Endothelial cell of umbilical vein (primary cell): ENCODE measurements at regions not wholly inside any gene's neighbourhood (a gene's known extent, or its start where the extent isn't known, plus 50 kb on each side); places are given as distances from the start of the nearest gene placed in this dataset.

Source experiments
- EZH2 ChIP-seq: IDR thresholded peaks from 2 replicates; pipeline ENCODE4 v1.6.1; 2012; ENCODE audit warnings: borderline replicate concordance, low read depth, mild to moderate bottlenecking, moderate library complexity, low read length, inconsistent platforms; ENCODE audit not compliant: severe bottlenecking
- FOS ChIP-seq: IDR thresholded peaks from 2 replicates; pipeline ENCODE4 v1.6.1; 2011; ENCODE audit warnings: mild to moderate bottlenecking, low read length, moderate library complexity, borderline replicate concordance; ENCODE audit not compliant: insufficient read depth
- GATA2 ChIP-seq: IDR thresholded peaks from 2 replicates; pipeline ENCODE4 v1.7.0; 2011; ENCODE audit warnings: low read depth, mild to moderate bottlenecking, moderate library complexity, mixed read lengths, low read length; ENCODE audit not compliant: insufficient read length, insufficient read depth
- MYC ChIP-seq: IDR thresholded peaks from one replicate; pipeline ENCODE4 v1.6.1; 2011; ENCODE audit warnings: mild to moderate bottlenecking, low read depth, low read length
- POLR2A ChIP-seq: IDR thresholded peaks from 2 replicates; pipeline ENCODE4 v1.6.1; 2012; ENCODE audit warnings: low read depth, mild to moderate bottlenecking, control low read depth, low read length
- POLR2AphosphoS5 ChIP-seq: IDR thresholded peaks from 2 replicates; pipeline ENCODE4 v1.6.1; 2012; ENCODE audit warnings: low read depth, mild to moderate bottlenecking, control low read depth, low read length, moderate library complexity; ENCODE audit not compliant: insufficient read depth
- TF ChIP-seq, protein P1 (sequence below), 2 donors: IDR thresholded peaks; 1 replicate in 1 of 2; 2 replicates in 1 of 2; pipeline ENCODE4 v1.5.1; 2011; ENCODE audit warnings: low read length in 2 of 2, mild to moderate bottlenecking in 2 of 2, moderate library complexity in 2 of 2, control low read depth in 1 of 2, inconsistent platforms in 1 of 2, low read depth in 1 of 2; ENCODE audit not compliant: insufficient read depth in 1 of 2; ENCODE audit errors: extremely low read depth in 1 of 2
- TF ChIP-seq, protein P2 (sequence below): IDR thresholded peaks from 2 replicates; pipeline ENCODE4 v1.6.1; 2011; ENCODE audit not compliant: insufficient read depth, insufficient read length

DNA sequence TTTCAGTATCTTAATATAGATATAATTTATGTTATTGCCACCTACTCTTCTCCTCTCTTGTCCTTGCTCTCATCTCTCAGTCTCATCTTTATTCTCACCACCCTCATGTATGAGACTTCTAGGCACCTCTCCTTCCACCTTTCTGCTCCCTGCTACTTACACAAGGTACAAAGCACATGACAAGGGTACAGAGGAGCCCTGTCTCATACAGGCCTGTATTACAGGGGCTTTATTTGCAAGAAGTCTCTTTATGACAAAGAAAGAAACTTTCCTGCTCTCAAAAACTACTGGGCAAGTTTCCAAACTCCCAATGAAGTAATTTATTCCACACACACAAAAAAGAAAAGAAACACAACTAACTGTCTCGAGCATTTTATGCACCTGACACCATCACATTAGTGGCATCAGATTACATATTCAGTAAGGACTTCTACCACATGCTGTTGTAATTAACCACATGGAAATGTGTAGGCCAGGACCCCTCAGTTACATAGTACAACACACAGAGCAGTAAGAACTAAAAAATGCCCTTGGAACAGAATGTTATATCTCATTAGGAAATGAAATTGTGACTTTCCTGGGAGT, 253.1 kb downstream of the FZD1 start:
- TF ChIP-seq, protein P1, sequence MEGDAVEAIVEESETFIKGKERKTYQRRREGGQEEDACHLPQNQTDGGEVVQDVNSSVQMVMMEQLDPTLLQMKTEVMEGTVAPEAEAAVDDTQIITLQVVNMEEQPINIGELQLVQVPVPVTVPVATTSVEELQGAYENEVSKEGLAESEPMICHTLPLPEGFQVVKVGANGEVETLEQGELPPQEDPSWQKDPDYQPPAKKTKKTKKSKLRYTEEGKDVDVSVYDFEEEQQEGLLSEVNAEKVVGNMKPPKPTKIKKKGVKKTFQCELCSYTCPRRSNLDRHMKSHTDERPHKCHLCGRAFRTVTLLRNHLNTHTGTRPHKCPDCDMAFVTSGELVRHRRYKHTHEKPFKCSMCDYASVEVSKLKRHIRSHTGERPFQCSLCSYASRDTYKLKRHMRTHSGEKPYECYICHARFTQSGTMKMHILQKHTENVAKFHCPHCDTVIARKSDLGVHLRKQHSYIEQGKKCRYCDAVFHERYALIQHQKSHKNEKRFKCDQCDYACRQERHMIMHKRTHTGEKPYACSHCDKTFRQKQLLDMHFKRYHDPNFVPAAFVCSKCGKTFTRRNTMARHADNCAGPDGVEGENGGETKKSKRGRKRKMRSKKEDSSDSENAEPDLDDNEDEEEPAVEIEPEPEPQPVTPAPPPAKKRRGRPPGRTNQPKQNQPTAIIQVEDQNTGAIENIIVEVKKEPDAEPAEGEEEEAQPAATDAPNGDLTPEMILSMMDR (IDR thresholded peaks at IDR 0.05; ENCODE audit: extremely low read depth in 1 of 2, insufficient read depth in 1 of 2, low read depth in 1 of 2, low read length in 2 of 2) = no peak
- no peak for TF ChIP-seq EZH2
- no peak for TF ChIP-seq POLR2A
- TF ChIP-seq FOS = no peak
- TF ChIP-seq POLR2AphosphoS5 = no peak
- TF ChIP-seq MYC = no peak
- TF ChIP-seq, protein P2, sequence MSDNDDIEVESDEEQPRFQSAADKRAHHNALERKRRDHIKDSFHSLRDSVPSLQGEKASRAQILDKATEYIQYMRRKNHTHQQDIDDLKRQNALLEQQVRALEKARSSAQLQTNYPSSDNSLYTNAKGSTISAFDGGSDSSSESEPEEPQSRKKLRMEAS = no peak
- no peak for TF ChIP-seq GATA2
